Astrocyte (in vitro differentiated cells and primary cell): ENCODE measurements at regions not wholly inside any gene's neighbourhood (a gene's known extent, or its start where the extent isn't known, plus 50 kb on each side); places are given as distances from the start of the nearest gene placed in this dataset.

ENCODE experiments used
- DNase-seq: peaks from one replicate; pipeline ENCODE4 v3.0.0-alpha.2; 2010; ENCODE audit warnings: low read depth
- FAIRE-seq: peaks from 2 replicates; lab custom pipeline; 2011; peaks lifted over from hg19 to GRCh38; lab: Jason Lieb, UNC
- H2AFZ ChIP-seq: 2 replicates; pipeline ENCODE4 v1.6.0; 2012; ENCODE audit warnings: low read depth, low read length, inconsistent platforms
- H3K27ac ChIP-seq: 2 replicates; pipeline ENCODE4 v1.5.1; 2011; ENCODE audit warnings: low read depth, low read length, inconsistent platforms
- H3K27me3 ChIP-seq: 2 replicates; pipeline ENCODE4 v1.6.0; 2011; ENCODE audit warnings: low read length, inconsistent platforms; ENCODE audit not compliant: insufficient read depth
- H3K36me3 ChIP-seq: 2 replicates; pipeline ENCODE4 v1.5.1; 2011; ENCODE audit warnings: low read length, inconsistent platforms; ENCODE audit not compliant: insufficient read depth
- H3K4me1 ChIP-seq: 2 replicates; pipeline ENCODE4 v1.5.1; 2011; ENCODE audit warnings: low read length, inconsistent platforms; ENCODE audit not compliant: insufficient read depth
- H3K4me2 ChIP-seq: 2 replicates; pipeline ENCODE4 v1.6.0; 2012; ENCODE audit warnings: low read length, inconsistent platforms
- H3K4me3 ChIP-seq: 2 replicates; pipeline ENCODE4 v1.5.1; 2011; ENCODE audit warnings: low read depth, mild to moderate bottlenecking, low read length, inconsistent platforms; ENCODE audit not compliant: insufficient read depth
- H3K79me2 ChIP-seq: 2 replicates; pipeline ENCODE4 v1.6.0; 2012; ENCODE audit warnings: mild to moderate bottlenecking, low read length, inconsistent platforms; ENCODE audit not compliant: insufficient read depth
- H3K9ac ChIP-seq: 2 replicates; pipeline ENCODE4 v1.6.0; 2012; ENCODE audit warnings: mild to moderate bottlenecking, low read length, inconsistent platforms
- H3K9me3 ChIP-seq: 2 replicates; pipeline ENCODE4 v1.5.1; 2012; ENCODE audit warnings: low read depth, mild to moderate bottlenecking, low read length, inconsistent platforms; ENCODE audit not compliant: insufficient read depth
- H4K20me1 ChIP-seq: 2 replicates; pipeline ENCODE4 v1.6.0; 2012; ENCODE audit warnings: low read length, inconsistent platforms; ENCODE audit not compliant: insufficient read depth
- H3K27ac Mint-ChIP-seq: one replicate; pipeline ENCODE4 v1.8.0; 2021; ENCODE audit warnings: mild to moderate bottlenecking, mixed read lengths; ENCODE audit not compliant: unreplicated experiment
- H3K27me3 Mint-ChIP-seq: one replicate; pipeline ENCODE4 v1.8.0; 2021; ENCODE audit warnings: low read depth, mixed read lengths; ENCODE audit not compliant: unreplicated experiment
- H3K36me3 Mint-ChIP-seq: one replicate; pipeline ENCODE4 v1.8.0; 2021; ENCODE audit warnings: low read depth, mixed read lengths; ENCODE audit not compliant: unreplicated experiment
- H3K4me1 Mint-ChIP-seq: one replicate; pipeline ENCODE4 v1.8.0; 2021; ENCODE audit warnings: low read depth, mixed read lengths; ENCODE audit not compliant: unreplicated experiment
- H3K4me3 Mint-ChIP-seq: one replicate; pipeline ENCODE4 v1.8.0; 2021; ENCODE audit warnings: mild to moderate bottlenecking, moderate library complexity, mixed read lengths; ENCODE audit not compliant: unreplicated experiment
- H3K9me3 Mint-ChIP-seq: one replicate; pipeline ENCODE4 v1.8.0; 2021; ENCODE audit warnings: mild to moderate bottlenecking, mixed read lengths; ENCODE audit not compliant: unreplicated experiment
- EZH2 ChIP-seq: IDR thresholded peaks from 2 replicates; pipeline ENCODE4 v1.6.1; 2012; ENCODE audit warnings: mild to moderate bottlenecking, low read length, inconsistent platforms; ENCODE audit not compliant: insufficient read depth
- TF ChIP-seq, protein P1 (sequence below): IDR thresholded peaks from 2 replicates; pipeline ENCODE4 v1.5.1; 2011; ENCODE audit warnings: low read depth, mild to moderate bottlenecking, inconsistent platforms, low read length, moderate library complexity; ENCODE audit not compliant: insufficient read depth

DNA sequence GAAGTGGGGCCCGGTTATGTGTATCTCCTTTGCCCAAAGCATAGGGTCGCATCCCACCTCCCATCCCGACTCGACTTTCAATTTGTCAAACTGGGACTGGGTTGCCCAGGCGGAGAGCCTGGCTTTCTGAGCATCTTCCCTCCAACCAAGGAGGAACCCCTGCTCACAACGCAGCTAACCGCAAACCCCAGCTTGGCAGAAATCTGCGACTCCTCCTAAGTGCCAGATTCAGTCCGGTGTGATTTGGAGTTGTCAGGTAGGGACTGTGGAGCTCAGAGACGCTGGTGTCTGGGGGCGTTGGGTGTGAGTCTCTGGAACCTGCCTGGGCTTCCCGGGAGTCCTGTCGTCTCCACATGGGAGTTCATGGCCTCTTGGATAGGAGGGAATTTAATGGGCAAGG, 1126.7 kb downstream of the AACS start:
- Histone ChIP-seq H3K79me2 (no peaks in the 10 kb centered on the region), H3K36me3 (no peaks in the 10 kb centered on the region), H3K27ac (no peak overlapping the region), H3K4me1 (no peaks in the 10 kb centered on the region), H3K4me2 (peak overlapping the region; percentile 84), H3K9ac (no peak overlapping the region), H4K20me1 (no peaks in the 10 kb centered on the region), H3K4me3 (no peak overlapping the region), H2AFZ (no peak overlapping the region), H3K9me3 (peaks cover 2% of the 10 kb centered on the region), H3K27me3 (peaks cover 3% of the 10 kb centered on the region)
- DNase-seq (no peak), FAIRE-seq (no peak)
- Mint-ChIP-seq H3K9me3 (peaks cover 3% of the 10 kb centered on the region), H3K4me1 (no peaks in the 10 kb centered on the region), H3K36me3 (no peaks in the 10 kb centered on the region), H3K27ac (no peak overlapping the region), H3K27me3 (no peaks in the 10 kb centered on the region), H3K4me3 (no peak overlapping the region)
- TF ChIP-seq, protein P1, sequence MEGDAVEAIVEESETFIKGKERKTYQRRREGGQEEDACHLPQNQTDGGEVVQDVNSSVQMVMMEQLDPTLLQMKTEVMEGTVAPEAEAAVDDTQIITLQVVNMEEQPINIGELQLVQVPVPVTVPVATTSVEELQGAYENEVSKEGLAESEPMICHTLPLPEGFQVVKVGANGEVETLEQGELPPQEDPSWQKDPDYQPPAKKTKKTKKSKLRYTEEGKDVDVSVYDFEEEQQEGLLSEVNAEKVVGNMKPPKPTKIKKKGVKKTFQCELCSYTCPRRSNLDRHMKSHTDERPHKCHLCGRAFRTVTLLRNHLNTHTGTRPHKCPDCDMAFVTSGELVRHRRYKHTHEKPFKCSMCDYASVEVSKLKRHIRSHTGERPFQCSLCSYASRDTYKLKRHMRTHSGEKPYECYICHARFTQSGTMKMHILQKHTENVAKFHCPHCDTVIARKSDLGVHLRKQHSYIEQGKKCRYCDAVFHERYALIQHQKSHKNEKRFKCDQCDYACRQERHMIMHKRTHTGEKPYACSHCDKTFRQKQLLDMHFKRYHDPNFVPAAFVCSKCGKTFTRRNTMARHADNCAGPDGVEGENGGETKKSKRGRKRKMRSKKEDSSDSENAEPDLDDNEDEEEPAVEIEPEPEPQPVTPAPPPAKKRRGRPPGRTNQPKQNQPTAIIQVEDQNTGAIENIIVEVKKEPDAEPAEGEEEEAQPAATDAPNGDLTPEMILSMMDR: no peak
- TF ChIP-seq EZH2: no peak

DNA sequence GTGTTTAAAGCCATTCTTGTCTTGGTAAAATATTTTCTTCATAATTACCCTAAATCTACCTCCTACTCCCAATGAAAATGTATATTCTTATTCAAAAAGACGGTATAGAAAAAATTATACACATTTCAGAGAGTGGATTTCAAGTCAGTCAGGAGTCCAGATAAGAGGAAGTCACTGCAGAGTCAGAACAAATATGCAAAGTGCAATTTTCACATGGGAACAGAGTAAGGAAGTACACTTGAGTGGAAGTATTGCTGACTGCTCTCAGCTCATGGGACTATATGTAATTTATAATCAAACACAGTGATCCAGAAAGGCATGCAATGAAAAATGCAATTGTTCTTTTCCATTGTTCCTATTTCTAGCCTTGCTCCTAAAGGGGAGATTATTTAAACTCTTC, 1128.0 kb downstream of the AACS start:
- no peak overlapping the region for H2AFZ ChIP-seq
- DNase-seq: no peak
- no peaks in the 10 kb centered on the region for H3K4me1 ChIP-seq
- no peak overlapping the region for H3K27ac ChIP-seq
- TF ChIP-seq, protein P1: no peak
- no peak for TF ChIP-seq EZH2
- Mint-ChIP-seq H3K36me3 (no peaks in the 10 kb centered on the region), H3K9me3 (peaks cover 3% of the 10 kb centered on the region), H3K4me3 (no peak overlapping the region), H3K4me1 (no peaks in the 10 kb centered on the region), H3K27me3 (no peaks in the 10 kb centered on the region), H3K27ac (no peak overlapping the region)
- no peak for FAIRE-seq
- H3K79me2 ChIP-seq: no peaks in the 10 kb centered on the region
- no peaks in the 10 kb centered on the region for H3K36me3 ChIP-seq
- H3K4me2 ChIP-seq: no peak overlapping the region
- H3K9ac ChIP-seq: no peak overlapping the region
- peaks cover 3% of the 10 kb centered on the region for H3K27me3 ChIP-seq
- H3K9me3 ChIP-seq: peaks cover 2% of the 10 kb centered on the region
- H3K4me3 ChIP-seq: no peak overlapping the region
- H4K20me1 ChIP-seq: no peaks in the 10 kb centered on the region

DNA sequence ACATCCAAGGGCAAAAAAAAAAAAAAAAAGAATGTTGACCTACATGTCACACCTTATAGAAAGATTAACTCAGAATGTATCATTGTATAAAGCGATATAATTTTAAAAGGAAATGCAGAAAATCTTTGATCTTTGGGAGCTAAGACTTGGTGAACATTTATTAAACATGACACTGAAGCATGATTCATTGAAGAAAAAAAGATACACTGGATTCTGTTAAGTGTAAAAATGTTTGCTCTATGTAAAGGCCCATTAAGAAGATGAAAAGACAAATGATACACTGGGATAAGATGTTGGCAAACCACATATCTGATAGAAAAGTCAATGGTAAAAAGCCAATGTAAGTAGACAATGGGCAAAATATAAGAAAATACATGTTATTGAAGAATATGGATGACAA, 1131.0 kb downstream of the AACS start:
- H3K27me3 Mint-ChIP-seq: no peaks in the 10 kb centered on the region
- H3K27ac Mint-ChIP-seq: no peak overlapping the region
- no peaks in the 10 kb centered on the region for H3K27me3 ChIP-seq
- DNase-seq: no peak
- H3K4me2 ChIP-seq: no peak overlapping the region
- H3K9ac ChIP-seq: no peak overlapping the region
- no peak overlapping the region for H3K4me3 ChIP-seq
- no peak overlapping the region for H2AFZ ChIP-seq
- TF ChIP-seq, protein P1: no peak
- H3K27ac ChIP-seq: no peak overlapping the region
- no peaks in the 10 kb centered on the region for H3K79me2 ChIP-seq
- no peaks in the 10 kb centered on the region for H3K4me1 Mint-ChIP-seq
- no peak overlapping the region for H3K4me3 Mint-ChIP-seq
- no peaks in the 10 kb centered on the region for H4K20me1 ChIP-seq
- H3K36me3 ChIP-seq: no peaks in the 10 kb centered on the region
- no peaks in the 10 kb centered on the region for H3K36me3 Mint-ChIP-seq
- no peaks in the 10 kb centered on the region for H3K4me1 ChIP-seq
- peaks cover 2% of the 10 kb centered on the region for H3K9me3 ChIP-seq
- FAIRE-seq: no peak
- H3K9me3 Mint-ChIP-seq: peaks cover 2% of the 10 kb centered on the region
